Astrocyte (in vitro differentiated cells and primary cell): ENCODE measurements at regions not wholly inside any gene's neighbourhood (a gene's known extent, or its start where the extent isn't known, plus 50 kb on each side); places are given as distances from the start of the nearest gene placed in this dataset.
"Not testable (repeated sequence)": the region's sequence is repeated elsewhere in the genome, so short reads cannot be mapped to it uniquely, and the experiment has no call there.

Source experiments
- DNase-seq: peaks from one replicate; pipeline ENCODE4 v3.0.0-alpha.2; 2010; ENCODE audit warnings: low read depth
- FAIRE-seq: peaks from 2 replicates; lab custom pipeline; 2011; peaks lifted over from hg19 to GRCh38; lab: Jason Lieb, UNC
- H2AFZ ChIP-seq: 2 replicates; pipeline ENCODE4 v1.6.0; 2012; ENCODE audit warnings: low read depth, low read length, inconsistent platforms
- H3K27ac ChIP-seq: 2 replicates; pipeline ENCODE4 v1.5.1; 2011; ENCODE audit warnings: low read depth, low read length, inconsistent platforms
- H3K27me3 ChIP-seq: 2 replicates; pipeline ENCODE4 v1.6.0; 2011; ENCODE audit warnings: low read length, inconsistent platforms; ENCODE audit not compliant: insufficient read depth
- H3K36me3 ChIP-seq: 2 replicates; pipeline ENCODE4 v1.5.1; 2011; ENCODE audit warnings: low read length, inconsistent platforms; ENCODE audit not compliant: insufficient read depth
- H3K4me1 ChIP-seq: 2 replicates; pipeline ENCODE4 v1.5.1; 2011; ENCODE audit warnings: low read length, inconsistent platforms; ENCODE audit not compliant: insufficient read depth
- H3K4me2 ChIP-seq: 2 replicates; pipeline ENCODE4 v1.6.0; 2012; ENCODE audit warnings: low read length, inconsistent platforms
- H3K4me3 ChIP-seq: 2 replicates; pipeline ENCODE4 v1.5.1; 2011; ENCODE audit warnings: low read depth, mild to moderate bottlenecking, low read length, inconsistent platforms; ENCODE audit not compliant: insufficient read depth
- H3K79me2 ChIP-seq: 2 replicates; pipeline ENCODE4 v1.6.0; 2012; ENCODE audit warnings: mild to moderate bottlenecking, low read length, inconsistent platforms; ENCODE audit not compliant: insufficient read depth
- H3K9ac ChIP-seq: 2 replicates; pipeline ENCODE4 v1.6.0; 2012; ENCODE audit warnings: mild to moderate bottlenecking, low read length, inconsistent platforms
- H3K9me3 ChIP-seq: 2 replicates; pipeline ENCODE4 v1.5.1; 2012; ENCODE audit warnings: low read depth, mild to moderate bottlenecking, low read length, inconsistent platforms; ENCODE audit not compliant: insufficient read depth
- H4K20me1 ChIP-seq: 2 replicates; pipeline ENCODE4 v1.6.0; 2012; ENCODE audit warnings: low read length, inconsistent platforms; ENCODE audit not compliant: insufficient read depth
- H3K27ac Mint-ChIP-seq: one replicate; pipeline ENCODE4 v1.8.0; 2021; ENCODE audit warnings: mild to moderate bottlenecking, mixed read lengths; ENCODE audit not compliant: unreplicated experiment
- H3K27me3 Mint-ChIP-seq: one replicate; pipeline ENCODE4 v1.8.0; 2021; ENCODE audit warnings: low read depth, mixed read lengths; ENCODE audit not compliant: unreplicated experiment
- H3K36me3 Mint-ChIP-seq: one replicate; pipeline ENCODE4 v1.8.0; 2021; ENCODE audit warnings: low read depth, mixed read lengths; ENCODE audit not compliant: unreplicated experiment
- H3K4me1 Mint-ChIP-seq: one replicate; pipeline ENCODE4 v1.8.0; 2021; ENCODE audit warnings: low read depth, mixed read lengths; ENCODE audit not compliant: unreplicated experiment
- H3K4me3 Mint-ChIP-seq: one replicate; pipeline ENCODE4 v1.8.0; 2021; ENCODE audit warnings: mild to moderate bottlenecking, moderate library complexity, mixed read lengths; ENCODE audit not compliant: unreplicated experiment
- H3K9me3 Mint-ChIP-seq: one replicate; pipeline ENCODE4 v1.8.0; 2021; ENCODE audit warnings: mild to moderate bottlenecking, mixed read lengths; ENCODE audit not compliant: unreplicated experiment
- EZH2 ChIP-seq: IDR thresholded peaks from 2 replicates; pipeline ENCODE4 v1.6.1; 2012; ENCODE audit warnings: mild to moderate bottlenecking, low read length, inconsistent platforms; ENCODE audit not compliant: insufficient read depth
- TF ChIP-seq, protein P1 (sequence below): IDR thresholded peaks from 2 replicates; pipeline ENCODE4 v1.5.1; 2011; ENCODE audit warnings: low read depth, mild to moderate bottlenecking, inconsistent platforms, low read length, moderate library complexity; ENCODE audit not compliant: insufficient read depth

DNA sequence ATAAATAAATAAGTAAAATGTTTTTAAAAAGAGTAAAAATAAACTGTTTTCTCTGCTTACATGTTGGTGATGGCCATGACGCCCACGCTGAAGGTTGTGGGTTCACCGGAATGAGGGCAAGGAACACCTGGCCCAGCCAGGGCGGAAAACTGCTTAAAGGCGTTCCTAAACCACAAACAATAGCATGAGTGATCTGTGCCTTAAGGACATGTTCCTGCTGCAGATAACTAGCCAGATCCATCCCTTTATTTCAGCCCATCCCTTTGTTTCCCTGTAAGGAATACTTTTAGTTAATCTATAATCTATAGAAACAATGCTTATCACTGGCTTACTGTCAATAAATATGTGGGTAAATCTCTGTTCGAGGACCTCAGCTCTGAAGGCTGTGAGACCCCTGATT is 63.3 kb upstream of the CEP78 start:
- not testable (repeated sequence) for H3K27me3 ChIP-seq, H3K27me3 Mint-ChIP-seq, H2AFZ ChIP-seq, H3K4me2 ChIP-seq, H3K9ac ChIP-seq, H3K9me3 ChIP-seq, H3K27ac ChIP-seq, H3K9me3 Mint-ChIP-seq, H3K4me1 Mint-ChIP-seq, DNase-seq, H4K20me1 ChIP-seq, H3K4me3 ChIP-seq, H3K4me3 Mint-ChIP-seq, H3K36me3 ChIP-seq, H3K36me3 Mint-ChIP-seq, H3K79me2 ChIP-seq, FAIRE-seq, H3K27ac Mint-ChIP-seq, H3K4me1 ChIP-seq

DNA sequence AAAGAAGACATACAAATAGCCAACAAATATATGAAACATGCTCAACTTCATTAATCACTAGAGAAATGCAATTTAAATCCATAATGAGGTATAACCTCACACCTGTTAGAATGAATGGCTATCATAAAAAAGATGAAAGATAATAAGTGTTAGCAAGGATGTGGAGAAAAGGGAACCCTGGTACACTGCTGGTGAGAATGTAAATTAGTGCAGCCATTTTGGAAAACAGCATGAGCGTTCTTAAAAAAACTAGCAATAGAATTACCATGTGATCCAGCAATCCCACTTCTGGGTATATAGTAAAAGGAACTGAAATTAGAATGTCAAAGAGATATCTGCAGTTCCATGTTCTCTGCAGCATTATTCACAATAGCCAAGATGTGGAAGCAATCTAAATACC is 64.2 kb upstream of the CEP78 start:
- TF ChIP-seq, protein P1, sequence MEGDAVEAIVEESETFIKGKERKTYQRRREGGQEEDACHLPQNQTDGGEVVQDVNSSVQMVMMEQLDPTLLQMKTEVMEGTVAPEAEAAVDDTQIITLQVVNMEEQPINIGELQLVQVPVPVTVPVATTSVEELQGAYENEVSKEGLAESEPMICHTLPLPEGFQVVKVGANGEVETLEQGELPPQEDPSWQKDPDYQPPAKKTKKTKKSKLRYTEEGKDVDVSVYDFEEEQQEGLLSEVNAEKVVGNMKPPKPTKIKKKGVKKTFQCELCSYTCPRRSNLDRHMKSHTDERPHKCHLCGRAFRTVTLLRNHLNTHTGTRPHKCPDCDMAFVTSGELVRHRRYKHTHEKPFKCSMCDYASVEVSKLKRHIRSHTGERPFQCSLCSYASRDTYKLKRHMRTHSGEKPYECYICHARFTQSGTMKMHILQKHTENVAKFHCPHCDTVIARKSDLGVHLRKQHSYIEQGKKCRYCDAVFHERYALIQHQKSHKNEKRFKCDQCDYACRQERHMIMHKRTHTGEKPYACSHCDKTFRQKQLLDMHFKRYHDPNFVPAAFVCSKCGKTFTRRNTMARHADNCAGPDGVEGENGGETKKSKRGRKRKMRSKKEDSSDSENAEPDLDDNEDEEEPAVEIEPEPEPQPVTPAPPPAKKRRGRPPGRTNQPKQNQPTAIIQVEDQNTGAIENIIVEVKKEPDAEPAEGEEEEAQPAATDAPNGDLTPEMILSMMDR: no peak
- TF ChIP-seq EZH2: no peak
- no peak for FAIRE-seq
- no peak overlapping the region for H3K4me3 ChIP-seq
- Mint-ChIP-seq H3K4me1 (peaks cover 1% of the 10 kb centered on the region), H3K27me3 (no peaks in the 10 kb centered on the region), H3K36me3 (peaks cover 2% of the 10 kb centered on the region), H3K27ac (no peak overlapping the region), H3K4me3 (no peak overlapping the region), H3K9me3 (peaks cover 9% of the 10 kb centered on the region)
- no peaks in the 10 kb centered on the region for H4K20me1 ChIP-seq
- H3K27me3 ChIP-seq: peaks cover 7% of the 10 kb centered on the region
- no peak overlapping the region for H3K27ac ChIP-seq
- DNase-seq: no peak
- H3K36me3 ChIP-seq: no peaks in the 10 kb centered on the region
- no peaks in the 10 kb centered on the region for H3K9me3 ChIP-seq
- no peak overlapping the region for H3K9ac ChIP-seq
- H3K4me2 ChIP-seq: no peak overlapping the region
- H3K4me1 ChIP-seq: no peaks in the 10 kb centered on the region
- no peak overlapping the region for H2AFZ ChIP-seq
- no peaks in the 10 kb centered on the region for H3K79me2 ChIP-seq

DNA sequence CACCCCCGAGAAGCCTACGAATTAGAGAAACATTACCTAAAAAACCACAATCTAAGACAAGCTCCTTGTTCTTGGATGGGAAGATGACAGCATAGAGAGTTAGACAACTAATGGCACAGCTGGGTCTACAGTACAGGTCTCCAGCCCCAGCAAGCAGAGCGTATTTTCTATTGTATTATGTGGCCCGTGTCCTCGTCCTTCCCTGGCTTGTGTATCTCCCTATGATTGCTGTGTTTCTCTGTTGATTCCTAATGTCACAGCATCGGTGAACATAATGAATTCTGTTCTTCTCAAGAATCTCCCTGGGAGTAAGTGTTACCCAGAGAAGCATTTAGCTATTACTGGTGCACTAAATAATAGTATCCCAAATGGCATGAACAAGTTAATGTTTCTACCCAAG is 66.8 kb upstream of the CEP78 start:
- no peak overlapping the region for H3K27ac ChIP-seq
- peaks cover 1% of the 10 kb centered on the region for H3K4me1 Mint-ChIP-seq
- H3K27me3 Mint-ChIP-seq: no peaks in the 10 kb centered on the region
- H3K4me2 ChIP-seq: no peak overlapping the region
- TF ChIP-seq EZH2: no peak
- TF ChIP-seq, protein P1: no peak
- no peak for DNase-seq
- H3K9me3 ChIP-seq: no peaks in the 10 kb centered on the region
- H2AFZ ChIP-seq: no peak overlapping the region
- H3K27me3 ChIP-seq: peaks cover 7% of the 10 kb centered on the region
- no peaks in the 10 kb centered on the region for H3K4me1 ChIP-seq
- no peak overlapping the region for H3K27ac Mint-ChIP-seq
- no peak overlapping the region for H3K4me3 Mint-ChIP-seq
- H3K9me3 Mint-ChIP-seq: peaks cover 9% of the 10 kb centered on the region
- no peak for FAIRE-seq
- no peaks in the 10 kb centered on the region for H3K36me3 ChIP-seq
- H3K79me2 ChIP-seq: no peaks in the 10 kb centered on the region
- no peaks in the 10 kb centered on the region for H4K20me1 ChIP-seq
- no peaks in the 10 kb centered on the region for H3K36me3 Mint-ChIP-seq
- H3K4me3 ChIP-seq: no peak overlapping the region
- no peak overlapping the region for H3K9ac ChIP-seq
